K562 (cell line): ENCODE measurements at regions not wholly inside any gene's neighbourhood (a gene's known extent, or its start where the extent isn't known, plus 50 kb on each side); places are given as distances from the start of the nearest gene placed in this dataset.
"Not testable (repeated sequence)": the region's sequence is repeated elsewhere in the genome, so short reads cannot be mapped to it uniquely, and the experiment has no call there.

Source experiments
- ATAC-seq: fragments of 200-7000 bp; cut with Tn5 transposase; 3 replicates; pipeline ENCODE4 v1.9.1; 2020; ENCODE audit warnings: moderate library complexity
- BruUV-seq: library from RNA; stranded (reverse); fragments of 400-500 nt; replicated peaks from 2 replicates; lab custom pipeline; 2021; lab: Mats Ljungman, UMichigan
- CTCF ChIA-PET: fragments of 300-600 bp; formaldehyde crosslinking; extraction: SDS; loops from one replicate; lab custom pipeline; 2021; ENCODE audit warnings: low intra/inter-chr PET ratio; lab: Yijun Ruan, JAX
- POLR2A ChIA-PET: fragments of 300-600, 350-650 bp; sonication (Branson Sonifier 250); formaldehyde crosslinking; extraction: SDS; loops from one replicate; lab custom pipeline; 2021; ENCODE audit warnings: antibody characterized with exemption, inconsistent platforms; lab: Yijun Ruan, JAX
- DNase-seq, 4 experiments: peaks; one replicate each; pipeline versions ENCODE4 v3.0.0 to v3.0.0-alpha.2; 2011 to 2018; ENCODE audit warnings: low spot score in 3 of 4, mixed read lengths in 3 of 4; ENCODE audit errors: extremely low read depth in 1 of 4
- FAIRE-seq: peaks from 2 replicates; lab custom pipeline; 2011; peaks lifted over from hg19 to GRCh38; lab: Jason Lieb, UNC
- H2AFZ ChIP-seq: 2 replicates; pipeline ENCODE4 v1.6.0; 2011; ENCODE audit warnings: low read depth, low read length, control low read depth, inconsistent platforms
- H3K27ac ChIP-seq: fragments of 200-600 bp; 3 replicates; pipeline ENCODE4 v1.8.0; 2011; ENCODE audit warnings: low read depth, mild to moderate bottlenecking, control low read depth, inconsistent platforms, low read length, moderate library complexity, mixed read lengths; ENCODE audit errors: extremely low read depth
- H3K27me3 ChIP-seq, 2 experiments: fragments of 300-600 bp in 1 of 2; 2 replicates in 1 of 2; 3 replicates in 1 of 2; pipeline versions ENCODE4 v1.6.0 to v1.8.0; 2011; ENCODE audit warnings: inconsistent platforms in 2 of 2, low read length in 2 of 2, mild to moderate bottlenecking in 1 of 2, mixed read lengths in 1 of 2, moderate library complexity in 1 of 2; ENCODE audit not compliant: control insufficient read depth in 2 of 2, insufficient read depth in 2 of 2
- H3K36me3 ChIP-seq: fragments of 300-600 bp; 3 replicates; pipeline ENCODE4 v1.8.0; 2011; ENCODE audit warnings: mild to moderate bottlenecking, low read length, inconsistent platforms; ENCODE audit not compliant: control insufficient read depth, insufficient read depth
- H3K4me1 ChIP-seq, 2 experiments: fragments of 200-600 bp in 1 of 2; replicated peaks in 1 of 2; 2 replicates in 1 of 2; 3 replicates in 1 of 2; pipeline versions ENCODE4 v1.5.1 to v1.8.0; 2011; ENCODE audit warnings: inconsistent platforms in 2 of 2, low read length in 2 of 2, mild to moderate bottlenecking in 1 of 2, mixed read lengths in 1 of 2, moderate library complexity in 1 of 2; ENCODE audit not compliant: control insufficient read depth in 2 of 2, insufficient read depth in 2 of 2
- H3K4me2 ChIP-seq: 2 replicates; pipeline ENCODE4 v1.6.1; 2011; ENCODE audit warnings: low read length, control low read depth, inconsistent platforms, mixed read lengths; ENCODE audit not compliant: insufficient read depth
- H3K4me3 ChIP-seq: fragments of 200-600 bp; sonication (generic), shearing (Covaris generic); 2 replicates; pipeline ENCODE4 v1.5.1; 2016; ENCODE audit warnings: control low read depth, inconsistent platforms
- H3K79me2 ChIP-seq: fragments of 200-600 bp; 3 replicates; pipeline ENCODE4 v1.8.0; 2011; ENCODE audit warnings: low read length, inconsistent platforms; ENCODE audit not compliant: control insufficient read depth, insufficient read depth
- H3K9ac ChIP-seq, 2 experiments: 2 replicates each; pipeline versions ENCODE4 v1.6.0 to v1.6.1; 2011; ENCODE audit warnings: low read depth in 2 of 2, low read length in 2 of 2, control low read depth in 1 of 2, inconsistent platforms in 1 of 2, mild to moderate bottlenecking in 1 of 2, mixed read lengths in 1 of 2; ENCODE audit not compliant: insufficient read depth in 1 of 2
- H3K9me1 ChIP-seq: one replicate; pipeline ENCODE4 v1.6.0; 2011; ENCODE audit warnings: inconsistent platforms, mild to moderate bottlenecking, low read length, moderate library complexity; ENCODE audit not compliant: control insufficient read depth, insufficient read depth
- H3K9me3 ChIP-seq: replicated peaks from 2 replicates; pipeline ENCODE4 v1.5.1; 2011; ENCODE audit warnings: low read depth, low read length, inconsistent platforms; ENCODE audit not compliant: control insufficient read depth, insufficient read depth
- H4K20me1 ChIP-seq: replicated peaks from 2 replicates; pipeline ENCODE4 v1.6.1; 2011; ENCODE audit warnings: low read length, inconsistent platforms, mixed read lengths; ENCODE audit not compliant: control insufficient read depth, insufficient read depth
- EHMT2 ChIP-seq: fragments of 450-650 bp; IDR thresholded peaks from 2 replicates; pipeline ENCODE4 v1.6.1; 2018; ENCODE audit warnings: antibody characterized with exemption
- MIER1 ChIP-seq: fragments of 450-650 bp; IDR thresholded peaks from 2 replicates; pipeline ENCODE4 v1.6.1; 2016; ENCODE audit warnings: antibody characterized with exemption, mild to moderate bottlenecking, low read depth
- RAD21 ChIP-seq, 2 experiments: fragments of 250-450 bp in 1 of 2; fragments of 450-650 bp in 1 of 2; sonication (Bioruptor Pico) in 1 of 2; formaldehyde crosslinking in 1 of 2; IDR thresholded peaks in 1 of 2; conservative IDR thresholded peaks in 1 of 2; 2 replicates each; pipeline versions ENCODE4 v1.4.0 to v1.8.0; 2020 to 2022; ENCODE audit warnings: mild to moderate bottlenecking in 2 of 2, moderate library complexity in 1 of 2
- WGBS: fragments of 100-300 bp; shearing (Covaris generic); methylation state at CpG from one replicate; pipeline ENCODE4 v1.1.6; 2016; ENCODE audit warnings: low coverage, mixed read lengths; ENCODE audit not compliant: insufficient coverage; ENCODE audit errors: missing lambda C conversion rate; 5-methylcytosine and 5-hydroxymethylcytosine counted together
- in situ Hi-C: fragments of 300-500 bp; cut with MboI; formaldehyde crosslinking; loops from 4 replicates; pipeline ENCODE4 v1.15.0; 2018; ENCODE audit warnings: inconsistent platforms, mixed read lengths
- intact Hi-C: fragments of 100-400 bp; cut with micrococcal nuclease; formaldehyde crosslinking; loops from 2 replicates; pipeline ENCODE4 v1.14.2; 2022
- TF ChIP-seq, protein P1 (sequence below), 3 experiments: IDR thresholded peaks in 2 of 3; conservative IDR thresholded peaks in 1 of 3; 2 replicates each; pipeline ENCODE4 v1.5.1; 2011 to 2012; ENCODE audit warnings: low read length in 3 of 3, mild to moderate bottlenecking in 3 of 3, control low read depth in 2 of 3, improper control_type of control experiment in 1 of 3, inconsistent platforms in 1 of 3, low read depth in 1 of 3, mixed read lengths in 1 of 3, moderate library complexity in 1 of 3; ENCODE audit not compliant: insufficient read depth in 2 of 3
- TF ChIP-seq, protein P2 (sequence below), 2 experiments: fragments of 450-650 bp; formaldehyde crosslinking in 1 of 2; IDR thresholded peaks; 2 replicates each; pipeline versions ENCODE4 v1.4.0 to v1.6.1; 2014 to 2020; ENCODE audit warnings: mild to moderate bottlenecking in 2 of 2, borderline replicate concordance in 1 of 2, low read depth in 1 of 2

DNA sequence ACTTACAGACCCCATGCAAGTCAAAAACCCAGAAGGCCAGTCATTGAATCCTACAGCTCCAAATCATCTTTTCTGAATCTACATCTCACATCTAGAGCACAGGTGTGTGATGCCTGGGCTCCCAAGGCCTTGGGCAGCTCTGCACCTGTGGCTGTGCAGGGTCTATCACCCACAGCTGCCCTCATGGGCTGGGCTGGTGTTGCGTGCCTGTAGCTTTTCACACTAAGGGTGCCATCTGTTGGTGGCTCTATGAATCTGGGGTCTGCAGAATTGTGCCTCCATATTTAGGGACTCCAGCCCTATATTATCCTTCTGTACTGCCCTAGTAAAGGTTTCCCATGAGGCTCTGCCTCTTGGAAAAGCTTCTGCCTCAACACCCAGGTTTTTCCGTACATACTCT, 407.6 kb downstream of the TUBA3C start:
- H4K20me1 ChIP-seq, FAIRE-seq, H2AFZ ChIP-seq, H3K4me2 ChIP-seq, H3K9ac ChIP-seq, H3K27ac ChIP-seq, H3K79me2 ChIP-seq, CTCF ChIA-PET, POLR2A ChIA-PET, ATAC-seq, H3K36me3 ChIP-seq, in situ Hi-C loops, H3K9me1 ChIP-seq, H3K4me3 ChIP-seq, H3K9me3 ChIP-seq, H3K4me1 ChIP-seq, BruUV-seq, H3K27me3 ChIP-seq, intact Hi-C loops: not testable (repeated sequence)
- WGBS: 29% methylated on average over 1 of the region's 2 CpGs
- peak in 1 of 4 experiments; percentile 14 for DNase-seq
- TF ChIP-seq RAD21 (CRISPR knock-in tag; conservative IDR thresholded peaks at IDR 0.05 in 1 of 2, IDR thresholded peaks at IDR 0.05 in 1 of 2): peak in 1 of 2 experiments; percentile 11; a peak in 1 of 4 replicates
- TF ChIP-seq, protein P1, sequence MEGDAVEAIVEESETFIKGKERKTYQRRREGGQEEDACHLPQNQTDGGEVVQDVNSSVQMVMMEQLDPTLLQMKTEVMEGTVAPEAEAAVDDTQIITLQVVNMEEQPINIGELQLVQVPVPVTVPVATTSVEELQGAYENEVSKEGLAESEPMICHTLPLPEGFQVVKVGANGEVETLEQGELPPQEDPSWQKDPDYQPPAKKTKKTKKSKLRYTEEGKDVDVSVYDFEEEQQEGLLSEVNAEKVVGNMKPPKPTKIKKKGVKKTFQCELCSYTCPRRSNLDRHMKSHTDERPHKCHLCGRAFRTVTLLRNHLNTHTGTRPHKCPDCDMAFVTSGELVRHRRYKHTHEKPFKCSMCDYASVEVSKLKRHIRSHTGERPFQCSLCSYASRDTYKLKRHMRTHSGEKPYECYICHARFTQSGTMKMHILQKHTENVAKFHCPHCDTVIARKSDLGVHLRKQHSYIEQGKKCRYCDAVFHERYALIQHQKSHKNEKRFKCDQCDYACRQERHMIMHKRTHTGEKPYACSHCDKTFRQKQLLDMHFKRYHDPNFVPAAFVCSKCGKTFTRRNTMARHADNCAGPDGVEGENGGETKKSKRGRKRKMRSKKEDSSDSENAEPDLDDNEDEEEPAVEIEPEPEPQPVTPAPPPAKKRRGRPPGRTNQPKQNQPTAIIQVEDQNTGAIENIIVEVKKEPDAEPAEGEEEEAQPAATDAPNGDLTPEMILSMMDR (IDR thresholded peaks at IDR 0.05 in 2 of 3, conservative IDR thresholded peaks at IDR 0.05 in 1 of 3; ENCODE audit: insufficient read depth in 2 of 3, low read depth in 1 of 3, low read length in 3 of 3): peak; percentile 15 to 27 (median 17); a peak in 2 of 6 replicates

DNA sequence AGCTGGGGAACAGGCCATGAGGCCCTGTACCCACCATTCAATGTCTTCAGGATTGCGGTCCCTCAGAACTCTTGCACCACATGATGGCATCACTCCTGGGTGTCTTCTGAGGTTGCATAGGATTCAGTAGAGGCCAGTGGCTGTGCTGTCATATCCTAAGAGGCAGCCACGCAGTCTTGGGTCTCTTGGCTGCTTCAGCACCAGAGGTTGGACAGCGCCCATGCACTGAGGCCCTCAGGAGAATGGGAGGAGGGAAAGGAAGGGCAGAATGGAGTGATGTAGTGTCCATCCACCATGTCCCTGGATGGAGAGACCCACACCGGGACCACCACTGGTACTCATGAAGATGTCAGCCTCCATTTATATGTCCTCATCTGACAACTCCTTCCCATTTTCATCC, 439.9 kb downstream of the TUBA3C start:
- in situ Hi-C loops, BruUV-seq, H3K36me3 ChIP-seq, H3K9ac ChIP-seq, H3K4me3 ChIP-seq, CTCF ChIA-PET, H3K79me2 ChIP-seq, intact Hi-C loops, FAIRE-seq, H3K9me3 ChIP-seq, H2AFZ ChIP-seq, H3K27ac ChIP-seq, H3K4me1 ChIP-seq, H3K4me2 ChIP-seq, H3K9me1 ChIP-seq, H4K20me1 ChIP-seq, H3K27me3 ChIP-seq, POLR2A ChIA-PET: not testable (repeated sequence)
- ATAC-seq (peak; percentile 52; the same call in 2 of the 3 replicates), DNase-seq (peak in 1 of 4 experiments; percentile 14)
- TF ChIP-seq, protein P2, sequence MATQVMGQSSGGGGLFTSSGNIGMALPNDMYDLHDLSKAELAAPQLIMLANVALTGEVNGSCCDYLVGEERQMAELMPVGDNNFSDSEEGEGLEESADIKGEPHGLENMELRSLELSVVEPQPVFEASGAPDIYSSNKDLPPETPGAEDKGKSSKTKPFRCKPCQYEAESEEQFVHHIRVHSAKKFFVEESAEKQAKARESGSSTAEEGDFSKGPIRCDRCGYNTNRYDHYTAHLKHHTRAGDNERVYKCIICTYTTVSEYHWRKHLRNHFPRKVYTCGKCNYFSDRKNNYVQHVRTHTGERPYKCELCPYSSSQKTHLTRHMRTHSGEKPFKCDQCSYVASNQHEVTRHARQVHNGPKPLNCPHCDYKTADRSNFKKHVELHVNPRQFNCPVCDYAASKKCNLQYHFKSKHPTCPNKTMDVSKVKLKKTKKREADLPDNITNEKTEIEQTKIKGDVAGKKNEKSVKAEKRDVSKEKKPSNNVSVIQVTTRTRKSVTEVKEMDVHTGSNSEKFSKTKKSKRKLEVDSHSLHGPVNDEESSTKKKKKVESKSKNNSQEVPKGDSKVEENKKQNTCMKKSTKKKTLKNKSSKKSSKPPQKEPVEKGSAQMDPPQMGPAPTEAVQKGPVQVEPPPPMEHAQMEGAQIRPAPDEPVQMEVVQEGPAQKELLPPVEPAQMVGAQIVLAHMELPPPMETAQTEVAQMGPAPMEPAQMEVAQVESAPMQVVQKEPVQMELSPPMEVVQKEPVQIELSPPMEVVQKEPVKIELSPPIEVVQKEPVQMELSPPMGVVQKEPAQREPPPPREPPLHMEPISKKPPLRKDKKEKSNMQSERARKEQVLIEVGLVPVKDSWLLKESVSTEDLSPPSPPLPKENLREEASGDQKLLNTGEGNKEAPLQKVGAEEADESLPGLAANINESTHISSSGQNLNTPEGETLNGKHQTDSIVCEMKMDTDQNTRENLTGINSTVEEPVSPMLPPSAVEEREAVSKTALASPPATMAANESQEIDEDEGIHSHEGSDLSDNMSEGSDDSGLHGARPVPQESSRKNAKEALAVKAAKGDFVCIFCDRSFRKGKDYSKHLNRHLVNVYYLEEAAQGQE (IDR thresholded peaks at IDR 0.05; ENCODE audit: borderline replicate concordance): peak; percentile 97
- TF ChIP-seq, protein P2 (CRISPR knock-in tag; IDR thresholded peaks at IDR 0.05; ENCODE audit: low read depth): peak; percentile 78; the same call in 1 of the 2 replicates
- TF ChIP-seq MIER1: peak; percentile 83
- peak; percentile 95 for TF ChIP-seq EHMT2
- WGBS: 0% methylated on average over 1 of the region's 4 CpGs
